Left ventricle myocardium superior (tissue), 1 donor: ENCODE measurements at regions not wholly inside any gene's neighbourhood (a gene's known extent, or its start where the extent isn't known, plus 50 kb on each side); places are given as distances from the start of the nearest gene placed in this dataset.

Experiments
- ATAC-seq: fragments of 200-7000 bp; cut with Tn5 transposase; one replicate; pipeline ENCODE4 v1.9.1; 2020; ENCODE audit warnings: mild to moderate bottlenecking, moderate library complexity
- DNase-seq: peaks from one replicate; pipeline ENCODE4 v3.0.0-alpha.2; 2020
- intact Hi-C: fragments of 100-400 bp; cut with micrococcal nuclease; formaldehyde crosslinking; loops from one replicate; pipeline ENCODE4 v1.11.0; 2022
- donor health status: DM: no; HTN: yes; CAD: no; lungs with severe emphysema.

DNA sequence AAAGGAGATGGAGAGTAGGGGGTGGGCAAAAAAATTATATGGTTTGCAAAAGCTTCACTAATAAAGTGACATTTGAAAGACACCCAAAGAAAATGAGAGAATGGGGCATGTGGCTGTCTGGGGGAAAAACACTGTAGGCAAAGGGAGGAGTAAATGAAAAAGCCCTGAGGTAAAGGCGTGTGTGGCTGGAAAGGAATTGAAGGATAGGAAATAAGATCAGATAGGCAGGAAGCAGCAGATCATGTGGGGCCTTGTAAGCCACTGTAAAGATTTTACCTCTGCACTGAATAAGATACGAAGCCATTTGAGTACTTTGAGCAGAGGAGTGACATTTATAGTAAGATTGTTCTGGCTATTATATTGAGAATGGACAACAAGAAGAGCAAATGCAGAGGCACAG lies 49.8 kb upstream of the FDX1 start:
- no peak for ATAC-seq
- DNase-seq = no peak
- intact Hi-C loops = no loop called here
